Keratinocyte (primary cell): ENCODE measurements at regions not wholly inside any gene's neighbourhood (a gene's known extent, or its start where the extent isn't known, plus 50 kb on each side); places are given as distances from the start of the nearest gene placed in this dataset.

ENCODE experiments used
- CTCF ChIP-seq, 3 experiments: IDR thresholded peaks in 1 of 3; conservative IDR thresholded peaks in 1 of 3; optimal IDR thresholded peaks in 1 of 3; 2 replicates in 2 of 3; 3 replicates in 1 of 3; pipeline versions ENCODE3 to v1.5.1; 2011; ENCODE audit warnings: low read length in 3 of 3, mild to moderate bottlenecking in 3 of 3, moderate library complexity in 2 of 3, control low read depth in 1 of 3, inconsistent platforms in 1 of 3; ENCODE audit not compliant: insufficient read depth in 2 of 3; ENCODE audit errors: extremely low read depth in 1 of 3
- EZH2 ChIP-seq: IDR thresholded peaks from one replicate; pipeline ENCODE4 v1.6.1; 2012; ENCODE audit warnings: inconsistent platforms, mild to moderate bottlenecking, low read length, moderate library complexity

GRCh38 chr1:22330760-22331119 is 120.9 kb upstream of the ZBTB40 start:
- TF ChIP-seq CTCF (optimal IDR thresholded peaks at IDR 0.05 in 1 of 3, IDR thresholded peaks at IDR 0.05 in 1 of 3, conservative IDR thresholded peaks at IDR 0.05 in 1 of 3; ENCODE audit: extremely low read depth in 1 of 3, insufficient read depth in 2 of 3, low read length in 3 of 3) (no peak), EZH2 (no peak)
